ENCODE measurements at regions not wholly inside any gene's neighbourhood (a gene's known extent, or its start where the extent isn't known, plus 50 kb on each side); places are given as distances from the start of the nearest gene placed in this dataset.

- TF ChIP-seq, protein P1, sequence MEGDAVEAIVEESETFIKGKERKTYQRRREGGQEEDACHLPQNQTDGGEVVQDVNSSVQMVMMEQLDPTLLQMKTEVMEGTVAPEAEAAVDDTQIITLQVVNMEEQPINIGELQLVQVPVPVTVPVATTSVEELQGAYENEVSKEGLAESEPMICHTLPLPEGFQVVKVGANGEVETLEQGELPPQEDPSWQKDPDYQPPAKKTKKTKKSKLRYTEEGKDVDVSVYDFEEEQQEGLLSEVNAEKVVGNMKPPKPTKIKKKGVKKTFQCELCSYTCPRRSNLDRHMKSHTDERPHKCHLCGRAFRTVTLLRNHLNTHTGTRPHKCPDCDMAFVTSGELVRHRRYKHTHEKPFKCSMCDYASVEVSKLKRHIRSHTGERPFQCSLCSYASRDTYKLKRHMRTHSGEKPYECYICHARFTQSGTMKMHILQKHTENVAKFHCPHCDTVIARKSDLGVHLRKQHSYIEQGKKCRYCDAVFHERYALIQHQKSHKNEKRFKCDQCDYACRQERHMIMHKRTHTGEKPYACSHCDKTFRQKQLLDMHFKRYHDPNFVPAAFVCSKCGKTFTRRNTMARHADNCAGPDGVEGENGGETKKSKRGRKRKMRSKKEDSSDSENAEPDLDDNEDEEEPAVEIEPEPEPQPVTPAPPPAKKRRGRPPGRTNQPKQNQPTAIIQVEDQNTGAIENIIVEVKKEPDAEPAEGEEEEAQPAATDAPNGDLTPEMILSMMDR (IDR thresholded peaks at IDR 0.05), result no peak
- no peak for TF ChIP-seq POLR2A (IDR thresholded peaks at IDR 0.05)
These were observed 651.1 kb downstream of the ANKRD50 start for GRCh38 chr4:124061413-124061812.
